OCI-LY1 (cell line): ENCODE measurements at regions not wholly inside any gene's neighbourhood (a gene's known extent, or its start where the extent isn't known, plus 50 kb on each side); places are given as distances from the start of the nearest gene placed in this dataset.

Experiments
- EZH2 ChIP-seq: fragments of 200-600 bp; sonication (generic), shearing (Covaris generic); IDR thresholded peaks from 2 replicates; pipeline ENCODE4 v1.8.0; 2017; ENCODE audit warnings: borderline replicate concordance, mixed run types, mild to moderate bottlenecking, antibody characterized with exemption, low read length, moderate library complexity, mixed read lengths
- TF ChIP-seq, protein P1 (sequence below): fragments of 200-600 bp; sonication (generic), shearing (Covaris generic); IDR thresholded peaks from 2 replicates; pipeline ENCODE4 v1.5.1; 2017; ENCODE audit warnings: mild to moderate bottlenecking, antibody characterized with exemption, low read length, moderate library complexity, mixed read lengths

DNA sequence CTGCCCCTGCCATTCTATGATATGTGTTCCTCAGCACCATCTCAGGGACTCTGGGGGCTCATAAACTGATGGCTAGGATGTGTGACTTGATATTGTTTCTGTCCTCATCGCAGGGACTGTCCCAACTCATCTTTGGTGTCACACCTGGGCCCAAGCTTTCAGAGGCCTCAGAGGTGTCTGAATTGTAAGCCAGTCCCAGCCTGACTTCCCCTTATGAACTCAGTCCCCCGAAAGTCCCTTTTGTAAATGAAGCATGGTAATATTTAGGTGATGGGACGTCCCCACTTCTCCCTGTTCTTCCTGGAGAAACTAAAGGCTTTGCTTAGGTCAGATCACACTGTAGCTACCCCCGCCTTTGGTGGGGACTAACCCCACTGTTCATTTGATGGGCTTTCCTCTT is 142.4 kb upstream of the TLE3 start:
- TF ChIP-seq, protein P1, sequence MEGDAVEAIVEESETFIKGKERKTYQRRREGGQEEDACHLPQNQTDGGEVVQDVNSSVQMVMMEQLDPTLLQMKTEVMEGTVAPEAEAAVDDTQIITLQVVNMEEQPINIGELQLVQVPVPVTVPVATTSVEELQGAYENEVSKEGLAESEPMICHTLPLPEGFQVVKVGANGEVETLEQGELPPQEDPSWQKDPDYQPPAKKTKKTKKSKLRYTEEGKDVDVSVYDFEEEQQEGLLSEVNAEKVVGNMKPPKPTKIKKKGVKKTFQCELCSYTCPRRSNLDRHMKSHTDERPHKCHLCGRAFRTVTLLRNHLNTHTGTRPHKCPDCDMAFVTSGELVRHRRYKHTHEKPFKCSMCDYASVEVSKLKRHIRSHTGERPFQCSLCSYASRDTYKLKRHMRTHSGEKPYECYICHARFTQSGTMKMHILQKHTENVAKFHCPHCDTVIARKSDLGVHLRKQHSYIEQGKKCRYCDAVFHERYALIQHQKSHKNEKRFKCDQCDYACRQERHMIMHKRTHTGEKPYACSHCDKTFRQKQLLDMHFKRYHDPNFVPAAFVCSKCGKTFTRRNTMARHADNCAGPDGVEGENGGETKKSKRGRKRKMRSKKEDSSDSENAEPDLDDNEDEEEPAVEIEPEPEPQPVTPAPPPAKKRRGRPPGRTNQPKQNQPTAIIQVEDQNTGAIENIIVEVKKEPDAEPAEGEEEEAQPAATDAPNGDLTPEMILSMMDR = no peak
- TF ChIP-seq EZH2 = no peak
